H1 (cell line): ENCODE measurements at regions not wholly inside any gene's neighbourhood (a gene's known extent, or its start where the extent isn't known, plus 50 kb on each side); places are given as distances from the start of the nearest gene placed in this dataset.

Experiments
- CTCF ChIA-PET: fragments of 300-600 bp; sonication (Branson Sonifier 250); formaldehyde crosslinking; loops from one replicate; lab custom pipeline; 2021; ENCODE audit not compliant: partially characterized antibody; lab: Charles Lee
- POLR2A ChIA-PET: fragments of 300-600 bp; sonication (Branson Sonifier 250); formaldehyde crosslinking; loops from one replicate; lab custom pipeline; 2021; ENCODE audit warnings: inconsistent platforms; ENCODE audit not compliant: partially characterized antibody; lab: Charles Lee
- DNase-seq, 2 experiments: peaks; one replicate each; pipeline versions ENCODE4 v3.0.0 to v3.0.0-alpha.2; 2010 to 2022; ENCODE audit warnings: low spot score in 2 of 2, low read depth in 1 of 2, mixed read lengths in 1 of 2
- FAIRE-seq: peaks from 2 replicates; lab custom pipeline; 2011; peaks lifted over from hg19 to GRCh38; lab: Jason Lieb, UNC
- H2AFZ ChIP-seq: 2 replicates; pipeline ENCODE4 v1.8.1; 2012; ENCODE audit warnings: low read length, inconsistent platforms
- H2AK5ac ChIP-seq: 2 replicates; pipeline ENCODE4 v1.6.1; 2013; ENCODE audit warnings: low read depth, low read length
- H2BK120ac ChIP-seq: replicated peaks from 2 replicates; pipeline ENCODE3; 2013; ENCODE audit warnings: low read depth, low read length, inconsistent platforms
- H2BK12ac ChIP-seq: 2 replicates; pipeline ENCODE4 v1.6.1; 2013; ENCODE audit warnings: low read depth, low read length
- H2BK15ac ChIP-seq: 2 replicates; pipeline ENCODE4 v1.6.1; 2013; ENCODE audit warnings: low read length
- H2BK20ac ChIP-seq: 2 replicates; pipeline ENCODE4 v1.6.1; 2013; ENCODE audit warnings: low read length
- H2BK5ac ChIP-seq: 2 replicates; pipeline ENCODE4 v1.6.1; 2013; ENCODE audit warnings: low read depth, low read length
- H3K14ac ChIP-seq: 2 replicates; pipeline ENCODE4 v1.6.1; 2013; ENCODE audit warnings: inconsistent platforms; ENCODE audit not compliant: insufficient read length
- H3K18ac ChIP-seq: 2 replicates; pipeline ENCODE4 v1.6.1; 2013; ENCODE audit warnings: low read length; ENCODE audit errors: extremely low read depth
- H3K23ac ChIP-seq: 2 replicates; pipeline ENCODE4 v1.6.1; 2013; ENCODE audit warnings: inconsistent platforms; ENCODE audit not compliant: insufficient read length
- H3K23me2 ChIP-seq: 2 replicates; pipeline ENCODE4 v1.6.1; 2013; ENCODE audit warnings: low read depth, low read length
- H3K27ac ChIP-seq: 2 replicates; pipeline ENCODE4 v1.6.1; 2011; ENCODE audit warnings: low read depth, low read length, inconsistent platforms
- H3K27me3 ChIP-seq, 4 experiments: replicated peaks in 1 of 4; 1 replicate in 1 of 4; 2 replicates in 3 of 4; pipeline versions ENCODE4 v1.6.1 to v1.8.1; 2011 to 2013; ENCODE audit warnings: low read length in 3 of 4, mild to moderate bottlenecking in 3 of 4, inconsistent platforms in 2 of 4, mixed read lengths in 2 of 4, moderate library complexity in 1 of 4; ENCODE audit not compliant: control insufficient read depth in 3 of 4, insufficient read depth in 3 of 4; ENCODE audit errors: extremely low read depth in 1 of 4
- H3K36me3 ChIP-seq, 4 experiments: 2 replicates each; pipeline versions ENCODE4 v1.6.1 to v1.8.1; 2011 to 2013; ENCODE audit warnings: mild to moderate bottlenecking in 4 of 4, low read length in 3 of 4, moderate library complexity in 2 of 4, control low read depth in 1 of 4, inconsistent platforms in 1 of 4; ENCODE audit not compliant: insufficient read depth in 4 of 4, control insufficient read depth in 2 of 4
- H3K4ac ChIP-seq: replicated peaks from 2 replicates; pipeline ENCODE3; 2013; ENCODE audit warnings: low read length, low read depth, mixed read lengths, inconsistent platforms; ENCODE audit not compliant: insufficient read length
- H3K4me1 ChIP-seq, 4 experiments: replicated peaks in 1 of 4; 1 replicate in 1 of 4; 2 replicates in 3 of 4; pipeline versions ENCODE4 v1.6.1 to v1.8.1; 2011 to 2013; ENCODE audit warnings: low read length in 3 of 4, inconsistent platforms in 2 of 4, mixed read lengths in 1 of 4; ENCODE audit not compliant: insufficient read depth in 4 of 4, control insufficient read depth in 3 of 4
- H3K4me2 ChIP-seq, 2 experiments: 2 replicates each; pipeline versions ENCODE4 v1.6.1 to v1.8.1; 2011 to 2013; ENCODE audit warnings: low read depth in 2 of 2, low read length in 2 of 2, control low read depth in 1 of 2, inconsistent platforms in 1 of 2, mild to moderate bottlenecking in 1 of 2; ENCODE audit not compliant: insufficient read depth in 1 of 2
- H3K4me3 ChIP-seq, 4 experiments: fragments of 200-600, 300-600 bp in 1 of 4; sonication (generic), shearing (Covaris generic), sonication (Bioruptor Twin) in 1 of 4; 2 replicates each; pipeline versions ENCODE4 v1.5.1 to v1.8.1; 2011 to 2016; ENCODE audit warnings: low read length in 4 of 4, low read depth in 3 of 4, control low read depth in 2 of 4, inconsistent platforms in 2 of 4, mild to moderate bottlenecking in 2 of 4, mixed read lengths in 1 of 4, moderate library complexity in 1 of 4; ENCODE audit not compliant: insufficient read depth in 2 of 4; ENCODE audit errors: extremely low read depth in 1 of 4
- H3K56ac ChIP-seq: replicated peaks from 2 replicates; pipeline ENCODE3; 2013; ENCODE audit warnings: low read depth, mild to moderate bottlenecking, mixed read lengths, low read length, inconsistent platforms; ENCODE audit not compliant: insufficient read length
- H3K79me1 ChIP-seq: 2 replicates; pipeline ENCODE4 v1.6.1; 2013; ENCODE audit warnings: low read depth, low read length, control low read depth
- H3K79me2 ChIP-seq, 2 experiments: 2 replicates each; pipeline versions ENCODE4 v1.6.1 to v1.8.1; 2012 to 2013; ENCODE audit warnings: low read length in 2 of 2, mild to moderate bottlenecking in 2 of 2, inconsistent platforms in 1 of 2; ENCODE audit not compliant: insufficient read depth in 2 of 2, control insufficient read depth in 1 of 2
- H3K9ac ChIP-seq, 4 experiments: replicated peaks in 1 of 4; 1 replicate in 1 of 4; 2 replicates in 3 of 4; pipeline versions ENCODE4 v1.6.1 to v1.8.1; 2011 to 2013; ENCODE audit warnings: low read depth in 3 of 4, low read length in 3 of 4, control low read depth in 2 of 4, mild to moderate bottlenecking in 2 of 4, moderate library complexity in 2 of 4, inconsistent platforms in 1 of 4; ENCODE audit errors: extremely low read depth in 1 of 4
- H3K9me3 ChIP-seq, 2 experiments: 2 replicates each; pipeline versions ENCODE4 v1.6.1 to v1.8.1; 2012 to 2013; ENCODE audit warnings: mild to moderate bottlenecking in 2 of 2, moderate library complexity in 2 of 2, control low read depth in 1 of 2, inconsistent platforms in 1 of 2, low read depth in 1 of 2, low read length in 1 of 2, mixed read lengths in 1 of 2; ENCODE audit not compliant: insufficient read depth in 2 of 2
- H4K20me1 ChIP-seq, 2 experiments: replicated peaks in 1 of 2; 2 replicates each; pipeline versions ENCODE3 to v1.8.1; 2011 to 2013; ENCODE audit warnings: inconsistent platforms in 2 of 2, low read length in 2 of 2, mild to moderate bottlenecking in 1 of 2; ENCODE audit not compliant: insufficient read depth in 2 of 2, control insufficient read depth in 1 of 2
- H4K5ac ChIP-seq: 2 replicates; pipeline ENCODE4 v1.6.1; 2013; ENCODE audit warnings: low read length, low read depth, mixed read lengths, inconsistent platforms; ENCODE audit not compliant: insufficient read length
- H4K8ac ChIP-seq: 2 replicates; pipeline ENCODE4 v1.8.0; 2013; ENCODE audit warnings: mild to moderate bottlenecking, moderate library complexity, low read length, inconsistent platforms; ENCODE audit not compliant: insufficient read depth; ENCODE audit errors: extremely low read depth
- H4K91ac ChIP-seq: replicated peaks from 2 replicates; pipeline ENCODE3; 2013; ENCODE audit warnings: low read length, mixed read lengths, inconsistent platforms; ENCODE audit not compliant: insufficient read length
- CHD1 ChIP-seq: IDR thresholded peaks from 2 replicates; pipeline ENCODE4 v1.6.1; 2012; ENCODE audit warnings: low read depth, low read length, improper control_type of control experiment
- HDAC2 ChIP-seq, 2 experiments: fragments of 300-600 bp in 1 of 2; sonication (generic) in 1 of 2; IDR thresholded peaks; 2 replicates each; pipeline ENCODE4 v1.6.1; 2011 to 2012; ENCODE audit warnings: low read depth in 2 of 2, low read length in 2 of 2, mild to moderate bottlenecking in 2 of 2, moderate library complexity in 2 of 2, borderline replicate concordance in 1 of 2, inconsistent platforms in 1 of 2
- JUN ChIP-seq: IDR thresholded peaks from 2 replicates; pipeline ENCODE4 v1.6.1; 2011; ENCODE audit warnings: low read depth, mild to moderate bottlenecking, improper control_type of control experiment, low read length
- SAP30 ChIP-seq: fragments of 300-600 bp; sonication (generic); IDR thresholded peaks from 2 replicates; pipeline ENCODE4 v1.7.1; 2012; ENCODE audit warnings: low read length, moderate library complexity, mild to moderate bottlenecking, inconsistent platforms; ENCODE audit not compliant: insufficient read depth, insufficient replicate concordance
- SP4 ChIP-seq: IDR thresholded peaks from 2 replicates; pipeline ENCODE4 v1.6.1; 2012; ENCODE audit warnings: low read length, inconsistent platforms
- WGBS, 2 experiments: shearing (Covaris generic) in 1 of 2; methylation state at CpG; one replicate each; pipeline versions ENCODE4 v1.1.6 to v1.1.7; 2013 to 2015; ENCODE audit warnings: low lambda C conversion rate in 2 of 2, mixed read lengths in 2 of 2, inconsistent platforms in 1 of 2, low coverage in 1 of 2, missing lambda C conversion rate in 1 of 2; ENCODE audit not compliant: insufficient replicate concordance in 2 of 2, insufficient coverage in 1 of 2, insufficient read length in 1 of 2; ENCODE audit errors: extremely low coverage in 1 of 2, missing lambda C conversion rate in 1 of 2; 5-methylcytosine and 5-hydroxymethylcytosine counted together
- TF ChIP-seq, protein P1 (sequence below): IDR thresholded peaks from 2 replicates; pipeline ENCODE4 v1.6.1; 2011; ENCODE audit warnings: low read length, improper control_type of control experiment

DNA sequence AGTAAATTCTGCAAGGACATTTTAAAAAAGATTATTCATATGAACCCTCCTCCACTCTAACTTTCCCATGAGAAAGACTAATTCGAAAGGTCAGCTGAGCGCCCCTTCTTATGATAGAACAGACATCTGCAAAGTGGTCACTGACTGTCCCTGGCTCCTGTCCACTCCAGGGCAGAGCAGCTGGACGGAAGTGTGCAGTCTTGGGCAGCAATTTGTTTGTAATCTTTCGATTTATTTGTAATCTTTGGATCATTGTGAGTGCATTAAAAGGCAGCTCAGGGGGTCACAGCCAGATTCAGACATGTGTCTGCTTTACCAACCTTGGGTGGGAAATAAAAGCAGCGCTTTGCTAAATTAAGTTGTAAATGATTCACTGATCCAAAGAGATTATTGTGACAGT, 158.8 kb upstream of the ADARB2 start:
- no peaks in the 10 kb centered on the region for H3K79me1 ChIP-seq
- no peak overlapping the region for H4K8ac ChIP-seq
- ChIA-PET POLR2A (interaction anchor here (0.7 kb wide), 1 partner anchor 34 kb away, joined by 3 read pairs; no protein-coding TSS in a partner anchor), CTCF (interaction anchor here (0.7 kb wide), 1 partner anchor 36 kb away, joined by 3 read pairs; no protein-coding TSS in a partner anchor)
- no peak overlapping the region for H2BK5ac ChIP-seq
- H3K4me3 ChIP-seq: no peak overlapping the region
- 92% methylated on average over 5 of the region's 5 CpGs; no CpG with 5 or more reads in 1 of the 2 experiments for WGBS, 2 experiments
- H3K36me3 ChIP-seq: no peaks in the 10 kb centered on the region; a peak in 1 of 8 replicates
- H3K23me2 ChIP-seq: no peaks in the 10 kb centered on the region
- no peak overlapping the region for H4K5ac ChIP-seq
- H3K27me3 ChIP-seq: no peaks in the 10 kb centered on the region
- DNase-seq (no peak), FAIRE-seq (no peak)
- no peak overlapping the region for H3K23ac ChIP-seq
- no peak overlapping the region for H2BK12ac ChIP-seq
- H3K14ac ChIP-seq: no peak overlapping the region
- no peak overlapping the region for H3K4ac ChIP-seq
- H3K9ac ChIP-seq: no peak overlapping the region
- H3K56ac ChIP-seq: no peak overlapping the region
- no peaks in the 10 kb centered on the region for H4K20me1 ChIP-seq
- H3K18ac ChIP-seq: no peak overlapping the region
- H2BK15ac ChIP-seq: no peak overlapping the region
- H4K91ac ChIP-seq: no peak overlapping the region
- no peaks in the 10 kb centered on the region for H3K4me1 ChIP-seq
- H3K4me2 ChIP-seq: no peak overlapping the region
- no peak overlapping the region for H2AK5ac ChIP-seq
- H3K9me3 ChIP-seq: peaks cover 9% of the 10 kb centered on the region in 2 experiments
- no peak overlapping the region for H2BK120ac ChIP-seq
- no peak overlapping the region for H2BK20ac ChIP-seq
- no peaks in the 10 kb centered on the region for H3K79me2 ChIP-seq
- H2AFZ ChIP-seq: no peak overlapping the region
- H3K27ac ChIP-seq: no peak overlapping the region
- no peak for TF ChIP-seq SAP30
- no peak for TF ChIP-seq JUN
- TF ChIP-seq, protein P1, sequence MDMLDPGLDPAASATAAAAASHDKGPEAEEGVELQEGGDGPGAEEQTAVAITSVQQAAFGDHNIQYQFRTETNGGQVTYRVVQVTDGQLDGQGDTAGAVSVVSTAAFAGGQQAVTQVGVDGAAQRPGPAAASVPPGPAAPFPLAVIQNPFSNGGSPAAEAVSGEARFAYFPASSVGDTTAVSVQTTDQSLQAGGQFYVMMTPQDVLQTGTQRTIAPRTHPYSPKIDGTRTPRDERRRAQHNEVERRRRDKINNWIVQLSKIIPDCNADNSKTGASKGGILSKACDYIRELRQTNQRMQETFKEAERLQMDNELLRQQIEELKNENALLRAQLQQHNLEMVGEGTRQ: no peak
- TF ChIP-seq SP4: no peak
- TF ChIP-seq HDAC2 (IDR thresholded peaks at IDR 0.05; ENCODE audit: borderline replicate concordance in 1 of 2, low read depth in 2 of 2, low read length in 2 of 2): no peak
- TF ChIP-seq CHD1: no peak
